Midbrain (tissue), 1 donor: ENCODE measurements at regions not wholly inside any gene's neighbourhood (a gene's known extent, or its start where the extent isn't known, plus 50 kb on each side); places are given as distances from the start of the nearest gene placed in this dataset.

Source experiments
- DNase-seq: peaks from one replicate; lab custom pipeline; 2025; lab: John Stamatoyannopoulos, UW

- no peak for DNase-seq
Measured at GRCh38 chr22:27123880-27124279, 466.5 kb downstream of the MIAT start.

- no peak for DNase-seq
Measured at GRCh38 chr22:27124351-27124966, 467.1 kb downstream of the MIAT start.

- DNase-seq: no peak
Measured at GRCh38 chr22:27125539-27125938, 468.2 kb downstream of the MIAT start.

- no peak for DNase-seq
Measured at GRCh38 chr22:27127911-27128310, 470.5 kb downstream of the MIAT start.

- no peak for DNase-seq
Measured at GRCh38 chr22:27128461-27129085, 471.2 kb downstream of the MIAT start.

- no peak for DNase-seq
Measured at GRCh38 chr22:27129266-27129665, 471.9 kb downstream of the MIAT start.

GRCh38 chr22:27130906-27131305, 473.5 kb downstream of the MIAT start:
- no peak for DNase-seq

- DNase-seq: no peak
Measured at GRCh38 chr22:27131346-27131745, 474.0 kb downstream of the MIAT start.

GRCh38 chr22:27132400-27132799, 475.0 kb downstream of the MIAT start:
- DNase-seq: no peak

- no peak for DNase-seq
Measured at GRCh38 chr22:27133019-27133431, 475.6 kb downstream of the MIAT start.

GRCh38 chr22:27133681-27134314, 476.4 kb downstream of the MIAT start:
- DNase-seq: no peak

GRCh38 chr22:27134315-27134701, 476.9 kb downstream of the MIAT start:
- DNase-seq: no peak

- no peak for DNase-seq
Measured at GRCh38 chr22:27135031-27135981, 477.9 kb downstream of the MIAT start.

GRCh38 chr22:27136596-27136995, 479.2 kb downstream of the MIAT start:
- DNase-seq: no peak

GRCh38 chr22:27137871-27138337, 480.5 kb downstream of the MIAT start:
- no peak for DNase-seq

GRCh38 chr22:27138471-27138870, 481.1 kb downstream of the MIAT start:
- no peak for DNase-seq

GRCh38 chr22:27139935-27140511, 482.6 kb downstream of the MIAT start:
- DNase-seq: no peak

- DNase-seq: no peak
Measured at GRCh38 chr22:27142286-27142685, 484.9 kb downstream of the MIAT start.

- DNase-seq: no peak
Measured at GRCh38 chr22:27144321-27144720, 486.9 kb downstream of the MIAT start.

GRCh38 chr22:27146866-27147633, 489.7 kb downstream of the MIAT start:
- no peak for DNase-seq

GRCh38 chr22:27148055-27148454, 490.7 kb downstream of the MIAT start:
- no peak for DNase-seq
